Omental fat pad (tissue), 3 donors: ENCODE measurements at regions not wholly inside any gene's neighbourhood (a gene's known extent, or its start where the extent isn't known, plus 50 kb on each side); places are given as distances from the start of the nearest gene placed in this dataset.

Experiments used
- ATAC-seq: fragments of 150-250 bp; one replicate; pipeline ENCODE4 v1.9.1; 2016; ENCODE audit warnings: mild to moderate bottlenecking, moderate library complexity; ENCODE audit not compliant: low FRiP score
- DNase-seq: peaks from one replicate; pipeline ENCODE4 v3.0.0-alpha.2; 2019; ENCODE audit warnings: low spot score
- CTCF ChIP-seq, 3 donors: fragments of 450-650 bp; IDR thresholded peaks; one replicate each; pipeline ENCODE4 v1.5.1; 2016 to 2017; ENCODE audit warnings: antibody characterized with exemption in 3 of 3, mild to moderate bottlenecking in 3 of 3, moderate library complexity in 2 of 3

GRCh38 chr2:8049176-8049575, 632.7 kb upstream of the ID2 start:
- ATAC-seq (no peak), DNase-seq (no peak)
- TF ChIP-seq CTCF (IDR thresholded peaks at IDR 0.05), result no peak

GRCh38 chr2:8049851-8050571, 631.8 kb upstream of the ID2 start:
- no peak for TF ChIP-seq CTCF (IDR thresholded peaks at IDR 0.05)
- ATAC-seq (no peak), DNase-seq (no peak)

- no peak for TF ChIP-seq CTCF (IDR thresholded peaks at IDR 0.05)
- DNase-seq (no peak), ATAC-seq (no peak)
Measured at GRCh38 chr2:8053216-8053615, 628.6 kb upstream of the ID2 start.

- DNase-seq (no peak), ATAC-seq (no peak)
- no peak for TF ChIP-seq CTCF (IDR thresholded peaks at IDR 0.05)
Measured at GRCh38 chr2:8054070-8054469, 627.8 kb upstream of the ID2 start.

- DNase-seq, result no peak
- no peak for ATAC-seq
- TF ChIP-seq CTCF (IDR thresholded peaks at IDR 0.05), result no peak
Measured at GRCh38 chr2:8058652-8059051, 623.2 kb upstream of the ID2 start.

GRCh38 chr2:8059255-8059654, 622.6 kb upstream of the ID2 start:
- TF ChIP-seq CTCF (IDR thresholded peaks at IDR 0.05), result no peak
- ATAC-seq (no peak), DNase-seq (no peak)

- ATAC-seq, result no peak
Measured at GRCh38 chr2:8059794-8060193, 622.1 kb upstream of the ID2 start.

More at GRCh38 chr2:8059794-8060193, 622.1 kb upstream of the ID2 start:
- no peak for TF ChIP-seq CTCF (IDR thresholded peaks at IDR 0.05)
- no peak for DNase-seq
